ENCODE measurements at regions not wholly inside any gene's neighbourhood (a gene's known extent, or its start where the extent isn't known, plus 50 kb on each side); places are given as distances from the start of the nearest gene placed in this dataset.

GRCh38 chr16:26475596-26475995 is 591.1 kb upstream of the C16orf82 start:
- Histone ChIP-seq H3K27me3 (no peaks in the 10 kb centered on the region), H3K9me3 (no peaks in the 10 kb centered on the region), H3K4me1 (ENCODE audit: control insufficient read depth in 1 of 2, insufficient read depth in 1 of 2, low read depth in 1 of 2, low read length in 1 of 2) (no peaks in the 10 kb centered on the region), H3K4me3 (ENCODE audit: low read depth in 1 of 2, low read length in 1 of 2) (no peak overlapping the region), H3K27ac (no peak overlapping the region), H3K36me3 (no peaks in the 10 kb centered on the region)
- TF ChIP-seq CTCF (IDR thresholded peaks at IDR 0.05), result no peak

GRCh38 chr16:26491101-26491670 is 575.5 kb upstream of the C16orf82 start:
- H3K9me3 ChIP-seq, result no peaks in the 10 kb centered on the region
- H3K27ac ChIP-seq, result no peak overlapping the region
- H3K4me1 ChIP-seq (ENCODE audit: control insufficient read depth in 1 of 2, insufficient read depth in 1 of 2, low read depth in 1 of 2, low read length in 1 of 2), result no peaks in the 10 kb centered on the region
- H3K36me3 ChIP-seq, result no peaks in the 10 kb centered on the region
- H3K4me3 ChIP-seq (ENCODE audit: low read depth in 1 of 2, low read length in 1 of 2), result no peak overlapping the region
- no peak for TF ChIP-seq CTCF (IDR thresholded peaks at IDR 0.05)
- H3K27me3 ChIP-seq, result no peaks in the 10 kb centered on the region

- no peaks in the 10 kb centered on the region for H3K9me3 ChIP-seq
- H3K4me3 ChIP-seq (ENCODE audit: low read depth in 1 of 2, low read length in 1 of 2), result no peak overlapping the region
- H3K36me3 ChIP-seq, result no peaks in the 10 kb centered on the region
- H3K4me1 ChIP-seq (ENCODE audit: control insufficient read depth in 1 of 2, insufficient read depth in 1 of 2, low read depth in 1 of 2, low read length in 1 of 2), result no peaks in the 10 kb centered on the region
- no peak overlapping the region for H3K27ac ChIP-seq
- H3K27me3 ChIP-seq, result no peaks in the 10 kb centered on the region
- no peak for TF ChIP-seq CTCF (IDR thresholded peaks at IDR 0.05)
Measured at GRCh38 chr16:26491962-26492361, 574.8 kb upstream of the C16orf82 start.

GRCh38 chr16:26493751-26494150 is 573.0 kb upstream of the C16orf82 start:
- no peaks in the 10 kb centered on the region for H3K9me3 ChIP-seq
- H3K4me1 ChIP-seq (ENCODE audit: control insufficient read depth in 1 of 2, insufficient read depth in 1 of 2, low read depth in 1 of 2, low read length in 1 of 2), result no peaks in the 10 kb centered on the region
- H3K36me3 ChIP-seq, result no peaks in the 10 kb centered on the region
- TF ChIP-seq CTCF (IDR thresholded peaks at IDR 0.05), result no peak
- H3K4me3 ChIP-seq (ENCODE audit: low read depth in 1 of 2, low read length in 1 of 2), result no peak overlapping the region
- H3K27me3 ChIP-seq, result no peaks in the 10 kb centered on the region
- H3K27ac ChIP-seq, result no peak overlapping the region

GRCh38 chr16:26497896-26498295 is 568.8 kb upstream of the C16orf82 start:
- H3K27ac ChIP-seq, result no peak overlapping the region
- H3K4me3 ChIP-seq (ENCODE audit: low read depth in 1 of 2, low read length in 1 of 2), result no peak overlapping the region
- no peaks in the 10 kb centered on the region for H3K9me3 ChIP-seq
- TF ChIP-seq CTCF (IDR thresholded peaks at IDR 0.05), result no peak
- H3K4me1 ChIP-seq (ENCODE audit: control insufficient read depth in 1 of 2, insufficient read depth in 1 of 2, low read depth in 1 of 2, low read length in 1 of 2), result no peaks in the 10 kb centered on the region
- no peaks in the 10 kb centered on the region for H3K36me3 ChIP-seq
- no peaks in the 10 kb centered on the region for H3K27me3 ChIP-seq

GRCh38 chr16:26500326-26500725 is 566.4 kb upstream of the C16orf82 start:
- H3K9me3 ChIP-seq, result no peaks in the 10 kb centered on the region
- no peaks in the 10 kb centered on the region for H3K4me1 ChIP-seq (ENCODE audit: control insufficient read depth in 1 of 2, insufficient read depth in 1 of 2, low read depth in 1 of 2, low read length in 1 of 2)
- no peak for TF ChIP-seq CTCF (IDR thresholded peaks at IDR 0.05)
- H3K27ac ChIP-seq, result no peak overlapping the region
- H3K27me3 ChIP-seq, result no peaks in the 10 kb centered on the region
- no peak overlapping the region for H3K4me3 ChIP-seq (ENCODE audit: low read depth in 1 of 2, low read length in 1 of 2)
- H3K36me3 ChIP-seq, result no peaks in the 10 kb centered on the region

Measured in neutrophil (primary cell).